Brain microvascular endothelial cell (primary cell): ENCODE measurements at regions not wholly inside any gene's neighbourhood (a gene's known extent, or its start where the extent isn't known, plus 50 kb on each side); places are given as distances from the start of the nearest gene placed in this dataset.
A peak's percentile ranks its signal among the peaks of the same experiment; 100 is the strongest.

ENCODE experiments used
- DNase-seq: peaks from one replicate; pipeline ENCODE4 v3.0.0-alpha.2; 2020
- H3K27ac ChIP-seq: fragments of 250-450 bp; sonication (Bioruptor Pico); 2 replicates; pipeline ENCODE4 v1.5.1; 2020; ENCODE audit warnings: mild to moderate bottlenecking, moderate library complexity
- H3K27me3 ChIP-seq: fragments of 250-450 bp; sonication (Bioruptor Pico); replicated peaks from 2 replicates; pipeline ENCODE4 v1.5.1; 2020; ENCODE audit warnings: mild to moderate bottlenecking
- H3K36me3 ChIP-seq: fragments of 250-450 bp; sonication (Bioruptor Pico); replicated peaks from 2 replicates; pipeline ENCODE4 v1.5.1; 2020; ENCODE audit warnings: mild to moderate bottlenecking
- H3K4me3 ChIP-seq: 2 replicates; pipeline ENCODE4 v1.5.1; 2011; ENCODE audit warnings: low read depth, mild to moderate bottlenecking, control low read depth, low read length, moderate library complexity
- in situ Hi-C: cut with HindIII; loops from 2 replicates; pipeline ENCODE4 v1.10.0; 2017; ENCODE audit warnings: low sequenced_read_pairs, low pct_ligation_motif_present
- TF ChIP-seq, protein P1 (sequence below): IDR thresholded peaks from 2 replicates; pipeline ENCODE4 v1.5.1; 2011; ENCODE audit warnings: low read depth, mild to moderate bottlenecking, moderate library complexity, low read length, control low read depth, inconsistent platforms; ENCODE audit errors: missing control alignments

- no peak overlapping the region for H3K4me3 ChIP-seq
- DNase-seq = peak; percentile 45
- H3K27ac ChIP-seq = peak overlapping the region; percentile 44
- TF ChIP-seq, protein P1, sequence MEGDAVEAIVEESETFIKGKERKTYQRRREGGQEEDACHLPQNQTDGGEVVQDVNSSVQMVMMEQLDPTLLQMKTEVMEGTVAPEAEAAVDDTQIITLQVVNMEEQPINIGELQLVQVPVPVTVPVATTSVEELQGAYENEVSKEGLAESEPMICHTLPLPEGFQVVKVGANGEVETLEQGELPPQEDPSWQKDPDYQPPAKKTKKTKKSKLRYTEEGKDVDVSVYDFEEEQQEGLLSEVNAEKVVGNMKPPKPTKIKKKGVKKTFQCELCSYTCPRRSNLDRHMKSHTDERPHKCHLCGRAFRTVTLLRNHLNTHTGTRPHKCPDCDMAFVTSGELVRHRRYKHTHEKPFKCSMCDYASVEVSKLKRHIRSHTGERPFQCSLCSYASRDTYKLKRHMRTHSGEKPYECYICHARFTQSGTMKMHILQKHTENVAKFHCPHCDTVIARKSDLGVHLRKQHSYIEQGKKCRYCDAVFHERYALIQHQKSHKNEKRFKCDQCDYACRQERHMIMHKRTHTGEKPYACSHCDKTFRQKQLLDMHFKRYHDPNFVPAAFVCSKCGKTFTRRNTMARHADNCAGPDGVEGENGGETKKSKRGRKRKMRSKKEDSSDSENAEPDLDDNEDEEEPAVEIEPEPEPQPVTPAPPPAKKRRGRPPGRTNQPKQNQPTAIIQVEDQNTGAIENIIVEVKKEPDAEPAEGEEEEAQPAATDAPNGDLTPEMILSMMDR = no peak
- no peaks in the 10 kb centered on the region for H3K27me3 ChIP-seq
- H3K36me3 ChIP-seq = no peaks in the 10 kb centered on the region
- in situ Hi-C loops = loop anchor here (25.0 kb wide), 1 partner anchor 245 kb away; no protein-coding TSS in a partner anchor
Measured at GRCh38 chrX:45517090-45517973, 316.7 kb upstream of the DIPK2B start.

GRCh38 chrX:45515262-45516215 is 314.9 kb upstream of the DIPK2B start:
- TF ChIP-seq, protein P1 = peak; percentile 79
- Histone ChIP-seq H3K36me3 (no peaks in the 10 kb centered on the region), H3K27me3 (no peaks in the 10 kb centered on the region), H3K4me3 (no peak overlapping the region), H3K27ac (peak overlapping the region; percentile 59)
- in situ Hi-C loops = loop anchor here (25.0 kb wide), 1 partner anchor 247 kb away; no protein-coding TSS in a partner anchor
- DNase-seq = peak; percentile 76

- TF ChIP-seq, protein P1 = no peak
- no peaks in the 10 kb centered on the region for H3K27me3 ChIP-seq
- no peaks in the 10 kb centered on the region for H3K36me3 ChIP-seq
- in situ Hi-C loops = loop anchor here (25.0 kb wide), 1 partner anchor 249 kb away; no protein-coding TSS in a partner anchor
- H3K4me3 ChIP-seq = no peak overlapping the region
- no peak for DNase-seq
- no peak overlapping the region for H3K27ac ChIP-seq
Measured at GRCh38 chrX:45513042-45513441, 312.4 kb upstream of the DIPK2B start.

GRCh38 chrX:45508454-45508853 is 307.8 kb upstream of the DIPK2B start:
- no peak for DNase-seq
- H3K27me3 ChIP-seq = no peaks in the 10 kb centered on the region
- no peak overlapping the region for H3K4me3 ChIP-seq
- in situ Hi-C loops = loop anchor here (25.0 kb wide), 1 partner anchor 254 kb away; no protein-coding TSS in a partner anchor
- H3K36me3 ChIP-seq = no peaks in the 10 kb centered on the region
- TF ChIP-seq, protein P1 = no peak
- no peak overlapping the region for H3K27ac ChIP-seq

- TF ChIP-seq, protein P1 = no peak
- no peaks in the 10 kb centered on the region for H3K36me3 ChIP-seq
- no peaks in the 10 kb centered on the region for H3K27me3 ChIP-seq
- DNase-seq = no peak
- no peak overlapping the region for H3K4me3 ChIP-seq
- in situ Hi-C loops = loop anchor here (25.0 kb wide), 1 partner anchor 256 kb away; no protein-coding TSS in a partner anchor
- peak overlapping the region; percentile 64 for H3K27ac ChIP-seq
Measured at GRCh38 chrX:45506149-45506730, 305.6 kb upstream of the DIPK2B start.
